PC-3 (cell line): ENCODE measurements at regions not wholly inside any gene's neighbourhood (a gene's known extent, or its start where the extent isn't known, plus 50 kb on each side); places are given as distances from the start of the nearest gene placed in this dataset.

ENCODE experiments used
- ATAC-seq: fragments of 200-7000 bp; cut with Tn5 transposase; 2 replicates; pipeline ENCODE4 v1.9.1; 2020; ENCODE audit warnings: mild to moderate bottlenecking, moderate library complexity
- BruUV-seq: library from RNA; stranded (reverse); fragments of 400-500 nt; replicated peaks from 2 replicates; lab custom pipeline; 2021; lab: Mats Ljungman, UMichigan
- CTCF ChIA-PET: fragments of 300-600 bp; sonication (Branson Sonifier 250); formaldehyde crosslinking; loops from one replicate; lab custom pipeline; 2022; ENCODE audit warnings: antibody characterized with exemption; lab: Charles Lee
- POLR2A ChIA-PET: fragments of 300-600 bp; sonication (Branson Sonifier 250); formaldehyde crosslinking; loops from one replicate; lab custom pipeline; 2022; ENCODE audit warnings: antibody characterized with exemption; ENCODE audit not compliant: unreplicated experiment; lab: Charles Lee
- DNase-seq: peaks from one replicate; pipeline ENCODE4 v3.0.0-alpha.2; 2015
- H2AFZ ChIP-seq: fragments of 300-600 bp; sonication (generic); 2 replicates; pipeline ENCODE4 v1.6.0; 2016; ENCODE audit warnings: antibody characterized with exemption, low read length
- H3F3A ChIP-seq: fragments of 300-600 bp; sonication (generic); one replicate; pipeline ENCODE4 v1.6.0; 2017; ENCODE audit warnings: antibody characterized with exemption, low read length, control low read depth, mild to moderate bottlenecking; ENCODE audit not compliant: unreplicated experiment
- H3K27ac ChIP-seq: fragments of 300-600 bp; sonication (generic); 2 replicates; pipeline ENCODE4 v1.5.1; 2016; ENCODE audit warnings: mild to moderate bottlenecking, low read length
- H3K27me3 ChIP-seq: fragments of 300-600 bp; sonication (generic); 2 replicates; pipeline ENCODE4 v1.6.1; 2016; ENCODE audit warnings: low read length, mixed read lengths
- H3K36me3 ChIP-seq: fragments of 300-600 bp; sonication (generic); 2 replicates; pipeline ENCODE4 v1.6.1; 2016; ENCODE audit warnings: low read depth, mixed run types, low read length, mixed read lengths
- H3K4me1 ChIP-seq: fragments of 300-600 bp; sonication (generic); 2 replicates; pipeline ENCODE4 v1.5.1; 2016; ENCODE audit warnings: low read length; ENCODE audit not compliant: insufficient read depth
- H3K4me2 ChIP-seq: fragments of 300-600 bp; sonication (generic); 2 replicates; pipeline ENCODE4 v1.6.0; 2016; ENCODE audit warnings: low read length
- H3K4me3 ChIP-seq: fragments of 300-600 bp; sonication (generic); 2 replicates; pipeline ENCODE4 v1.5.1; 2016; ENCODE audit warnings: mild to moderate bottlenecking, low read length, mixed read lengths
- H3K79me2 ChIP-seq: fragments of 300-600 bp; sonication (generic); 2 replicates; pipeline ENCODE4 v1.6.1; 2017; ENCODE audit warnings: low read length, mixed read lengths
- H3K9ac ChIP-seq: fragments of 300-600 bp; sonication (generic); 2 replicates; pipeline ENCODE4 v1.6.0; 2016; ENCODE audit warnings: mild to moderate bottlenecking, low read length
- H3K9me2 ChIP-seq: fragments of 300-600 bp; sonication (generic); replicated peaks from 2 replicates; pipeline ENCODE4 v1.6.1; 2016; ENCODE audit warnings: mixed run types, low read length, mixed read lengths
- H3K9me3 ChIP-seq: fragments of 300-600 bp; sonication (generic); 2 replicates; pipeline ENCODE4 v1.6.1; 2016; ENCODE audit warnings: low read length, mixed read lengths
- H4K20me1 ChIP-seq: fragments of 300-600 bp; sonication (generic); 2 replicates; pipeline ENCODE4 v1.6.1; 2016; ENCODE audit warnings: low read length, mixed read lengths
- CTCF ChIP-seq: fragments of 300-600 bp; sonication (generic); conservative IDR thresholded peaks from 2 replicates; pipeline ENCODE4 v1.5.1; 2017; ENCODE audit warnings: antibody characterized with exemption, low read depth, mild to moderate bottlenecking, low read length
- EZH2 ChIP-seq: fragments of 300-600 bp; sonication (generic); IDR thresholded peaks from one replicate; pipeline ENCODE4 v1.6.1; 2017; ENCODE audit warnings: antibody characterized with exemption, mild to moderate bottlenecking, low read length; ENCODE audit not compliant: unreplicated experiment
- EZH2phosphoT487 ChIP-seq: fragments of 300-600 bp; sonication (generic); IDR thresholded peaks from 2 replicates; pipeline ENCODE4 v1.6.1; 2018; ENCODE audit warnings: mild to moderate bottlenecking, antibody characterized with exemption, low read length, borderline replicate concordance
- intact Hi-C: fragments of 100-400 bp; cut with micrococcal nuclease; formaldehyde crosslinking; loops from 2 replicates; pipeline ENCODE4 v1.9.0; 2023

DNA sequence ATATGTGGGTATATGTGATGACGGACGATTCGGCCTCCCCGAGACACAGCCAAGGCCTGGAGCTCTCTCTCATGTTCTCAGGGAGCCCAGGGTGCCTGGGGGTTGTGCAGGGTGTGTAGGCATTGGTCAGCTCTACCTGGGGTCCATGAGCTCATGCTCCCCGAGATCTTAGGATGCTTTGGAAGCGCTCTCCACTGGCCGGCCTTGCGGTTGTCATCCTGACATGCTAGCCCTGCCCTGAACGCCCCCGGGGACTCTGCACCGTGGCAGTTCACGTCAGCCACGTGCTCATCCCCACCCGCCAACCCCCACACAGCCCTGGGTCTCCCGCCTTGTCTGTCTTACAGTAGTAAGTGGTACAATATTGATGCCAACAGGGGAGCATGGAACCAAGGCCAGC is 67.8 kb downstream of the RTP5 start:
- H3K9ac ChIP-seq: no peak overlapping the region
- no peak overlapping the region for H2AFZ ChIP-seq
- TF ChIP-seq CTCF (no peak), EZH2 (no peak)
- intact Hi-C loops: no loop called here
- peaks cover 5% of the 10 kb centered on the region; the same call in 1 of the 2 replicates for H3K4me1 ChIP-seq
- H3F3A ChIP-seq: no peaks in the 10 kb centered on the region
- H3K4me3 ChIP-seq: no peak overlapping the region
- POLR2A ChIA-PET: no interaction called here
- ATAC-seq (no peak), DNase-seq (no peak)
- H3K4me2 ChIP-seq: no peak overlapping the region
- no peaks in the 10 kb centered on the region for H3K36me3 ChIP-seq
- H3K27me3 ChIP-seq: no peaks in the 10 kb centered on the region
- no peaks in the 10 kb centered on the region for H3K79me2 ChIP-seq
- no peak overlapping the region for H3K27ac ChIP-seq
- H4K20me1 ChIP-seq: no peaks in the 10 kb centered on the region
- BruUV-seq: no TSS peak
- no peaks in the 10 kb centered on the region for H3K9me2 ChIP-seq
- CTCF ChIA-PET: no interaction called here
- 0 out of 2 replicates have a peak, but pooled peaks cover 6% of the 10 kb centered on the region for H3K9me3 ChIP-seq

DNA sequence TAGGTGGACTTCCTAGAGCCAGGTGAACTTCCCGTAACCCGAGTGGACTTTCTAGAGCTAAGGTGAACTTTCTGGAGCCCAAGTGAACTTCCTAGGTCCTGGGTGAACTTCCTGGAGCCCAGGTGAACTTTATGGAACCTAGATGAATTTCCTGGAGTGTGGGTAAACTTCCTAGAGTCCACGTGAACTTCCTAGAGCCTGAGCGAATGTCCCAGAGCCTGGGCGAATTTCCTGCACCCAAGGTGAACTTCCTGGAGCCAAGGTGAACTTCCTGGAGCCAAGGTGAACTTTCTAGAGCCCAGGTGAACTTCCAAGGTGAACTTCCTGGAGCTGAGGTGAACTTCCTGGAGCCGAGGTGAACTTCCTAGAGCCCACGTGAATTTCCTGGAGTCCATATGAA is 70.0 kb downstream of the RTP5 start:
- ATAC-seq (no peak), DNase-seq (no peak)
- Histone ChIP-seq H2AFZ (no peak overlapping the region), H3K4me2 (no peak overlapping the region), H3K36me3 (no peaks in the 10 kb centered on the region), H4K20me1 (no peaks in the 10 kb centered on the region), H3K79me2 (no peaks in the 10 kb centered on the region), H3F3A (no peaks in the 10 kb centered on the region), H3K9me3 (0 out of 2 replicates have a peak, but pooled peaks cover 6% of the 10 kb centered on the region), H3K4me1 (peaks cover 5% of the 10 kb centered on the region; the same call in 1 of the 2 replicates), H3K9me2 (no peaks in the 10 kb centered on the region), H3K9ac (no peak overlapping the region), H3K4me3 (no peak overlapping the region), H3K27ac (no peak overlapping the region), H3K27me3 (no peaks in the 10 kb centered on the region)
- intact Hi-C loops: no loop called here
- no peak for TF ChIP-seq EZH2phosphoT487
- POLR2A ChIA-PET: no interaction called here
- CTCF ChIA-PET: no interaction called here
- BruUV-seq: no TSS peak

DNA sequence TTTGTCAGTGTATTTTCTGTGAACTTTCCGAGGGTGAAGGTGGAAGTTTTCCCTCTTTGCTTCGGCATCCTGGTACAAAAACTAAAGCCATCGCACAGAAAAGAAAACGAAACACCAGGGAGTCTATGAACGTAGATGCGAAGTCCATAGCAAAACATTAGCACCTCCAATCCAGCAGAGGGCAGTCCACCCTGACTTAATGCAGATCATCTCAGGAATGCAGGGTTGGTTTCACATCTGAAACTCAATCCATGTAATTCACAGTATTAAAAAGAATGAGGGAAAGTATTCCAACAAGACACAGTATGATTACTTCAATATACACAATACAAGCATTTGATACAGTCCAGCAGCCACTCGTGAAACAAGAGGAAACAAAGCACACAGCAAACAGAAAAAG is 70.8 kb downstream of the RTP5 start:
- Histone ChIP-seq H3K79me2 (no peaks in the 10 kb centered on the region), H3F3A (no peaks in the 10 kb centered on the region), H3K27ac (no peak overlapping the region), H3K4me2 (no peak overlapping the region), H3K4me3 (no peak overlapping the region), H3K4me1 (peaks cover 5% of the 10 kb centered on the region; the same call in 1 of the 2 replicates), H3K9me2 (no peaks in the 10 kb centered on the region), H3K36me3 (no peaks in the 10 kb centered on the region), H4K20me1 (no peaks in the 10 kb centered on the region), H2AFZ (no peak overlapping the region), H3K27me3 (no peaks in the 10 kb centered on the region), H3K9me3 (0 out of 2 replicates have a peak, but pooled peaks cover 6% of the 10 kb centered on the region), H3K9ac (no peak overlapping the region)
- intact Hi-C loops: no loop called here
- ATAC-seq (no peak), DNase-seq (no peak)
- no peak for TF ChIP-seq EZH2phosphoT487
- peak; percentile 60 for TF ChIP-seq CTCF
- TF ChIP-seq EZH2: no peak
- no TSS peak for BruUV-seq
- ChIA-PET POLR2A (no interaction called here), CTCF (no interaction called here)
